HK-2 (cell line): ENCODE measurements at regions not wholly inside any gene's neighbourhood (a gene's known extent, or its start where the extent isn't known, plus 50 kb on each side); places are given as distances from the start of the nearest gene placed in this dataset.
A peak's percentile ranks its signal among the peaks of the same experiment; 100 is the strongest.
"Not testable (repeated sequence)": the region's sequence is repeated elsewhere in the genome, so short reads cannot be mapped to it uniquely, and the experiment has no call there.

Experiments
- DNase-seq: peaks from one replicate; pipeline ENCODE4 v3.0.0-alpha.2; 2018; ENCODE audit not compliant: unreplicated experiment

GRCh38 chr11:109480251-109480650, 58.3 kb downstream of the C11orf87 start:
- no peak for DNase-seq

- DNase-seq, result no peak
These were observed 64.1 kb downstream of the C11orf87 start for GRCh38 chr11:109486129-109486528.

DNA sequence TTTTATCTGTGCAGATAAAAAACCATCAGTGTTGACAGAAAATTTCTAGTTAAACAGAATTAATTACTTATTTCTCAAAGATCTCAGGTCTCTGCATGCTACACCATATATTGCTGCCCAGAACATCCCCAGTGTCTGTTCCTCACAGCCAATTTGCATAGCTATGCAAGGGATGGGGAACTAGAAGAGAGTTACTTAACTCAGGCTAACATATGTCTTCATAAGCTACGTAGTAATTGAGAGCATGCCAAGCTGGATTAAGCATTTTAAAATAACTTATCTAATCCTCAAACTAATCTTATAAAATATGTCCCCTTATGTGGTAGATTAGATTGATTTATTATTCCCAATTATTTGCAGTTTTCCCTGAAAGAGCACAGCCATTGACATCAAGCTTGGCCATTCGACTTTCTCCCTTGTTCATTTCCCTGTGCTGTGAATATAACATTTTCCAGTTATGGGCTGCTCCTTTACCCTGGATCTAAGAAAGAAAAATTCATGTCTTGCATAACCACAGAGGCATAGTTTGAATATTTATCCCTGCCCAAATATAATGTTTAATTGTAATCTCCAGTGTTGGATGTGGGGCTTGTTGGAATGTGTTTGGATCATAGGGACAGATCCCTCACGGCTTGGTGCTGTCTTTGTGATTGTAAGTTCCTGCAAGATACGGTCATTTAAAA, 69.1 kb downstream of the C11orf87 start:
- DNase-seq, result no peak

- DNase-seq, result no peak
These were observed 84.1 kb downstream of the C11orf87 start for GRCh38 chr11:109506115-109506514.

DNA sequence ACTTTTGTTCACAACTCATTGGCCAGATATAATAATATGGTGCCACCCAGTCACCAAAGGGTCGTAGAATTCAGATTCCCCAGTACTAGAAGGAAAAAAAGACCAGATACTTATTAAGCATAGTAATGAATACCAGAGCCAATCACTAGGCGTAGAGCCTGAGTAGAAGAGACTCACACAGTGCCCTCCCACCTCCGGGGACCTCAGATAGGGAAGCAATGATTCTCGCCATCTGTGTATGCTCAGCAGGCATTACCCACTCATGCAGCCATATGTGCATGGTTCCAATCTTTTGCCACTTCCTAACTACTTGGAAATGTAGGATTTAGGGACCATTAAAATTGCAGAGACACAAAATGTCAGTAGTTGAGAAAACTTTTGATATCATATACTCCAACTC, 85.3 kb downstream of the C11orf87 start:
- no peak for DNase-seq

GRCh38 chr11:109507836-109508561, 86.0 kb downstream of the C11orf87 start:
- DNase-seq, result no peak

DNA sequence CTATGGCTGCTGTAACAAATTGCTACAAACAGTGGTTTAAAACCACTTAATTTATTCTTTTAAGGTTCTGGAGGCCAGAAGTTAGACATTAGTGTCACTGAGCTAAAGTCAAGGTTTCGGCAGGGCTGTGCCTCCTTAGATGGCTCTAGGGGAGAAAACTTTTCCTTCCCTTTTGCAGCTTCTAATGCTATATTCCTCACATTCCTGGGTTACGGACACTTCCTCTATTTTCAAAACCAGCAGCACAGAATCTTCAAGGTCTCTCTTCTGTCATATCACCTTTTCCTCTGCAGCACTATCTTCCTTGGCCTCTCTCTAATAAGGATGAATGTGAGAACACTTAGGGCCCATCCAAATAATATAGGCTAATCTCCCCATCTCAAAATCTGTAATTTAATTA, 87.0 kb downstream of the C11orf87 start:
- no peak for DNase-seq

- DNase-seq, result no peak
These were observed 88.3 kb downstream of the C11orf87 start for GRCh38 chr11:109510316-109510715.

DNA sequence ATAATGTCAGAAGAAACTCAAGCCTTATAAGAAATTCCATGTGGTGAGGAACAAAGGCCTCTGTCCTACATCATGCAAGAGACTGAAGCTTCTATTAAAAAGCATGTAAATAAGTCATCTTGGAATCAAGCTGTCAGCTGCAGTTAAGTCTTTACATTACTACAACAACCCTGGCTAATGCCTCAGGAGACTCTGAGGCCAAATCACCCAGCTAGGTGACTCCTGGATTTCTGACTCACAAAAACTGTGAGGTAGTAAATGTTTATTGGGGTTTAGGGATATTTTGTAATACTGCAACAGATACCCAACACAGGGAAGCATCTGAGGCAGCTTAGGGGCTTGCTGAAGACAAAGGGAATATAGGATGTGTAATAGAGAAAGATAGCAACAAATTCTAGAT, 89.6 kb downstream of the C11orf87 start:
- no peak for DNase-seq

DNA sequence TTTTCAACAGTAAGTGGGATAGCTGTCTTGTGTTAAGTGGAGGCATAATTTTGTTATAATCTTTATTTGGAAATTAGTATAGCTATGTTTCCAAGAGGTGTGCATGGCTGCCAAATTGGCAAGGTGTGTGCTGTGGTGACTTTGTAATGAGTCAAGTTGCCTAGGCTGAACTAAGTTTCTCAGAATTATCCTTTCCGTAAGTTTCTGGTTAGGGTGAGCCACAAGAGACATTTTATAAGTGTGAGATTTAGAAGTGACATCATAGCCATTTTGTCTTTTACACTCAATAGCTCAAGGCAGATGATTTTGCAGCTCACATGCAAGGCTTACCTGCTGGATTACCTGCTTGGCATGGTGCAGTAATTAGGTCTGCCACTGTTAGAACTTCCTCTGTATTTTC, 90.3 kb downstream of the C11orf87 start:
- DNase-seq, result no peak

DNA sequence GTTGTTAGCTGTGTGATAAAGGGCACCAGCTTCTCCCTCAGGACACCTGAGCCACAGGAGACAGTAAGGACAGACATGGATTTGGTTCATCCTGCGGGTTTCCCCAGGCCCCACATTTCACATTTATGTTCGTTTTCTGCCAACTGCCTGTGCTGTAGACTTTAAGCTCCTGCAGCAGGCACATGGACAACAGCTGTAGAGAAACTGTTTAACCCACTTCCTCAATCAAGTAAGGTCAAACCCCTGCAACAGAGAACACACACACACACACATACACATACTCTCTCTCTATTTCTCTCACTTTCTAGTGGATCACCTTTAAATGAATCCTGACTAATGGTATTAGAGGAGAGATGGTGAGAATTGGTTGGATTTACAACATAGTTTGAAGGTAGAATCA, 90.7 kb downstream of the C11orf87 start:
- DNase-seq, result no peak

GRCh38 chr11:109514313-109515018, 92.5 kb downstream of the C11orf87 start:
- no peak for DNase-seq

- no peak for DNase-seq
These were observed 97.3 kb downstream of the C11orf87 start for GRCh38 chr11:109519253-109519652.

DNA sequence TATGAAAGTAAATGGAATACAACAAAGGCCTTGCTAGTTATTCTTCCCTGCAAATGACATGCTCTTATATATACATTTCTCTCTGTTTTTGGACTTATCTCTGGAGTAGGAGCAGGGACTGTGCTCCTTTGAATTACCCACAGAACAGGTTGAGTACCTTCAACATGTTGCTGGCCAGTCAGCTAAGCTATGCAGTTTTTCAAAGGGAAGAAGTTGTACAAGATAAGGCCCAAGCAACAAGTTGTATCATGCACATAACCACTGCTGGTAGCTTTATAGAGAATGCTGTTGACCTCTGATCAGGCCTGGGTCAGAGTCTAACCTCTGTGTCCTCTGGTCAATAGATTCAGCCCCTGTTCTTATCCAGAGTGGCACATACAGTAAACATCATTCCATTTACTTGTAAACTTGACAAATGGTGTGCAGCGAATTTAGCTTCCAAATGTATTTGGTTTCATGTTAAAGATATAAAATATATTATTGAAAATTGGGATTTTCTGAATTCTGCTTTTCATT, 99.6 kb downstream of the C11orf87 start:
- DNase-seq, result no peak

- no peak for DNase-seq
These were observed 100.2 kb downstream of the C11orf87 start for GRCh38 chr11:109522116-109522755.

GRCh38 chr11:109525636-109526035, 103.6 kb downstream of the C11orf87 start:
- not testable (repeated sequence) for DNase-seq

DNA sequence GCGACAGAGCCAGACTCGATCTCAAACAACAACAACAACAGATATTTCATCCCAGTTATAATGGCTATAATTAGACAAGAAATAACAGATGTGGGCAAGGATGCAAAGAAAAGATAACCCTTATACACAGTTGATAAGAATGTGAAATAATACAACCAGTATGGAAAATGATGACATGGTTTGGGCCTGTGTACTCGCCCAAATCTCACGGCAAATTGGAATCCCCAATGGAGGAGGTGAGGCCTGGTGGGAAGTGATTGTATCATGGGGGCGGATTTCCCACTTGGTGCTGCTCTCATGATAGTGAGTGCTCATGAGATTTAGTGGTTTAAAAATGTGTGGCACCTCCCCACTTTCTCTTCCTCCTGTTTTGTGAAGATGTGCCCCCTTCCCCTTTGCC, 104.1 kb downstream of the C11orf87 start:
- DNase-seq, result no peak

DNA sequence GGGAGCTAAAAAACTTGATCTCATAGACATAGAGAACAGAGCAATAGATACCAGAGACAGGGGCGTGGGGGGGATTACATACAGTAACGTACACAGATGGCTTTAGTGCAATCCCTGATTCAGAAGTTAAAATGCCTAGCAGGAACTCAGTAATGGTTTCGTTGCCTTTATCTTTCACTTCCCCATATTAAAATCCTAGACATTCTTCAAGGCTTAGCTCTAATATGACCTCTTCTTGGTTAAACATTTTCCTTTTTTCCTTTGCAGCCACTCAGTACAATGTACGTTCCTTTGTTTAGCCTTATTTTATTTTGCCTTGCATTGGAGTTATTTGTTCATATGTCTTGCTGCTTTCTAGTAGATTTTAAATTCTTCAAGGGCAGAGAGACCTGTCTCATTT, 104.9 kb downstream of the C11orf87 start:
- DNase-seq, result no peak

GRCh38 chr11:109527496-109527895, 105.5 kb downstream of the C11orf87 start:
- DNase-seq, result no peak

DNA sequence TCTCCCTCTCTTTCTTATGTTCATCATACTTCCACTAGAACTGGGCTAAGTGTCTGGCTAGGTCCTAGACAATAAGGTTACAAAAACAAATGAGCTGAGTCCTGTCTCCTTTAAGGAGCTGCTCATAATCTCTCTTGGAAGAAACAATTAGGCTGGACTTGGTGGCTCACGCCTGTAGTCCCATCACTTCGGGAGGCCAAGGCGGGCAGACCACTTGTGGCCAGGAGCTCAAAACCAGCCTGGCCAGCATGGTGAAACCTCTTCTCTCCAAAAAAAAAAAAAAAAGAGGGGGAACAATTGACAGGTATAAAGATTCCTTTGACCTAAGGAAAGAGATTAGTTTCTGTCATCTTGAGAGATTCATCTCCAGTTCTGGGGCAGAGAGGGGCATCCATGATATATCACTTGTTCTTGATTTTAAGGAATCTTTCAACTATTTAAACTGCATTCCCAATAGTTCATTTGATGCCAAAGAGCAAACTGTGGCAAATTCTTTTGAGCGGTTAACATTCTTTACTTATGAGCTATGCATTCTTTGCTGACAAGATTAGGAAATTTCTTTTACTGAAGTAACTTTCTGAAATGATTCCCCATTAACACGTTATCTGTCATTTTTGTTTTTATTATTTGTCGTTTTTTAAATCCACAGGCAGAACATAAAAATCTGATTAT, 125.5 kb downstream of the C11orf87 start:
- DNase-seq, result peak; percentile 5

DNA sequence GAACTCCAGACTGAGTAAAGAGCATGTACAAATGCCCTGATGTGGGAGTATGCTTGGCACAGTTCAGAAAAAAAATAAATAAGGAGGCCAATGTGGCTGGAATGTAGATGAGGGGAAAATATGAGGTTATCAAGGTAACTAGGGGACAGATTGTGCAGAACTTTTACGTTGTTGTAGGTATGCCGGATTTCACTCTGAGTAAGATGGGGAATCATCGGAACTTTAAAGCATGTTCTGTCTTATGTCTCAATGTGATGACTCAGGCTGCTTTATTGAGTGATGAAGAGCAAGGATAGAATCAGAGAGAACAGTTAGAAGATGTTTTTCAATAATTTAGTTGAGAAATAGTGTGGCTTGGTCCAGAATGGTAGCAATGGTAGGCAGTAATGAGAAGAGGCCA, 130.4 kb downstream of the C11orf87 start:
- DNase-seq, result no peak

DNA sequence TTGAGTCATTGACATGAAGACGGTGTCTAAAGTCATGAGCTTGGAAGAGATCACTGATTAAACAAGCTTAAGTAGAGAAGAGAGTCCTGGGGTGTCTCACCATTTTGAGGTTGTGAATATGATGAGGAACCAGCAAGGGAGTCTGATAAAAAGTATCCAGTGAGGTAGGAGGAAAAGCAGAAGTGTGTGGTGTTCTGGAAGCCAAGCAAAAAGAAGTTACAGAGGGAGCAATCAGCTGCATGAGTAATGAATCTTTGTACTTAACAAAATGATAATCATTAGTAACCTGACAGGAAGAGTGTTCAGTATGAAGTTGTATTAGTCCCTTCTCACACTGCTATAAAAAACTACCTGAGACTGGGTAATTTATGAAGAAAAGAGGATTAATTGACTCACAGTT, 131.3 kb downstream of the C11orf87 start:
- DNase-seq, result no peak
